Tibial nerve (tissue), 4 donors: ENCODE measurements at regions not wholly inside any gene's neighbourhood (a gene's known extent, or its start where the extent isn't known, plus 50 kb on each side); places are given as distances from the start of the nearest gene placed in this dataset.

Experiments
- DNase-seq, 2 donors: peaks; one replicate each; pipeline ENCODE4 v3.0.0-alpha.2; 2019; ENCODE audit warnings: low spot score in 2 of 2
- H3K27ac ChIP-seq, 4 donors: fragments of 200-600 bp; sonication (generic) in 3 of 4; one replicate each; pipeline ENCODE4 v1.5.1; 2017 to 2019; ENCODE audit warnings: mild to moderate bottlenecking in 1 of 4
- H3K27me3 ChIP-seq, 2 donors: fragments of 200-600 bp; sonication (generic) in 1 of 2; one replicate each; pipeline versions ENCODE4 v1.5.1 to v1.6.0; 2017 to 2019
- H3K36me3 ChIP-seq, 3 donors: fragments of 200-600 bp; sonication (generic); one replicate each; pipeline ENCODE4 v1.5.1; 2018 to 2019
- H3K4me1 ChIP-seq, 4 donors: fragments of 200-600 bp; sonication (generic) in 3 of 4; one replicate each; pipeline ENCODE4 v1.5.1; 2017 to 2019
- H3K4me3 ChIP-seq, 4 donors: fragments of 200-600 bp; sonication (generic) in 3 of 4; one replicate each; pipeline ENCODE4 v1.5.1; 2017 to 2019; ENCODE audit warnings: mild to moderate bottlenecking in 1 of 4, moderate library complexity in 1 of 4
- H3K9me3 ChIP-seq, 4 donors: fragments of 200-600 bp; sonication (generic) in 3 of 4; one replicate each; pipeline ENCODE4 v1.5.1; 2017 to 2019
- EP300 ChIP-seq, 2 donors: sonication (generic); formaldehyde crosslinking; IDR thresholded peaks; one replicate each; pipeline ENCODE4 v1.6.1; 2017; ENCODE audit warnings: antibody characterized with exemption in 2 of 2, mild to moderate bottlenecking in 1 of 2
- POLR2A ChIP-seq, 2 donors: fragments of 450-650 bp; IDR thresholded peaks; one replicate each; pipeline ENCODE4 v1.6.1; 2017; ENCODE audit warnings: antibody characterized with exemption in 2 of 2, mild to moderate bottlenecking in 2 of 2, moderate library complexity in 2 of 2
- WGBS, 2 donors: methylation state at CpG; one replicate each; pipeline ENCODE4 v1.1.5; 2018; 5-methylcytosine and 5-hydroxymethylcytosine counted together
- TF ChIP-seq, protein P1 (sequence below), 5 experiments: fragments of 200-600 bp in 3 of 5; fragments of 450-650 bp in 2 of 5; sonication (generic) in 3 of 5; IDR thresholded peaks; one replicate each; pipeline ENCODE4 v1.5.1; 2016 to 2019; ENCODE audit warnings: antibody characterized with exemption in 5 of 5, mild to moderate bottlenecking in 3 of 5, moderate library complexity in 2 of 5

- TF ChIP-seq, protein P1, sequence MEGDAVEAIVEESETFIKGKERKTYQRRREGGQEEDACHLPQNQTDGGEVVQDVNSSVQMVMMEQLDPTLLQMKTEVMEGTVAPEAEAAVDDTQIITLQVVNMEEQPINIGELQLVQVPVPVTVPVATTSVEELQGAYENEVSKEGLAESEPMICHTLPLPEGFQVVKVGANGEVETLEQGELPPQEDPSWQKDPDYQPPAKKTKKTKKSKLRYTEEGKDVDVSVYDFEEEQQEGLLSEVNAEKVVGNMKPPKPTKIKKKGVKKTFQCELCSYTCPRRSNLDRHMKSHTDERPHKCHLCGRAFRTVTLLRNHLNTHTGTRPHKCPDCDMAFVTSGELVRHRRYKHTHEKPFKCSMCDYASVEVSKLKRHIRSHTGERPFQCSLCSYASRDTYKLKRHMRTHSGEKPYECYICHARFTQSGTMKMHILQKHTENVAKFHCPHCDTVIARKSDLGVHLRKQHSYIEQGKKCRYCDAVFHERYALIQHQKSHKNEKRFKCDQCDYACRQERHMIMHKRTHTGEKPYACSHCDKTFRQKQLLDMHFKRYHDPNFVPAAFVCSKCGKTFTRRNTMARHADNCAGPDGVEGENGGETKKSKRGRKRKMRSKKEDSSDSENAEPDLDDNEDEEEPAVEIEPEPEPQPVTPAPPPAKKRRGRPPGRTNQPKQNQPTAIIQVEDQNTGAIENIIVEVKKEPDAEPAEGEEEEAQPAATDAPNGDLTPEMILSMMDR (IDR thresholded peaks at IDR 0.05), result no peak
- no peak for TF ChIP-seq EP300 (IDR thresholded peaks at IDR 0.05)
- no peak for TF ChIP-seq POLR2A (IDR thresholded peaks at IDR 0.05)
- no peaks in the 10 kb centered on the region for H3K27me3 ChIP-seq
- H3K4me1 ChIP-seq, result no peaks in the 10 kb centered on the region
- DNase-seq, result no peak
- H3K9me3 ChIP-seq, result no peaks in the 10 kb centered on the region
- no peak overlapping the region for H3K4me3 ChIP-seq
- H3K27ac ChIP-seq, result no peak overlapping the region
- WGBS, 2 donors, result 85 to 86% methylated on average over 13 of the region's 13 CpGs
- H3K36me3 ChIP-seq, result no peaks in the 10 kb centered on the region
These were observed 149.9 kb upstream of the SOX1 start for GRCh38 chr13:111917086-111917485.

DNA sequence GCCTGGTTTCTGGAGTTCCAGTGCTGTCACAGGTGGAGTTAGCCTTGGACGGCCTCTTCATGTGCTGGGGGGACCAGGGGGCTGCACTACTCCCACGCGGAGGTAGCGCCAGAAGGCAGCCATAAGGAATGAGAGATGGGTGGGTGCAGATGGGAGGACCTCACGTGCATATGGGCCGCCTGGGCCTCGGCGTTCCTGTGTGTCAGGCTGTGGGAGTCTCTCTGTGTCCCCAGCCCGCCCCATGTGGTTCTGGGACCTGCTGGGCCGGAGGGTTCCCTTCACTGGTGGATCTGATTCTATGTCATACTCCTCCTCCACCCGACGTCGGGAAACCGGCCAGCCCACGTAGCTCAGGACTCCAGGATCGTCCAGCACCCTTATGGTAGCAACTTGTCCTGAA is 149.0 kb upstream of the SOX1 start:
- no peaks in the 10 kb centered on the region for H3K36me3 ChIP-seq
- TF ChIP-seq EP300 (IDR thresholded peaks at IDR 0.05) (no peak), POLR2A (IDR thresholded peaks at IDR 0.05) (no peak)
- TF ChIP-seq, protein P1 (IDR thresholded peaks at IDR 0.05), result no peak
- WGBS, 2 donors, result 81 to 85% methylated on average over 16 of the region's 16 CpGs
- H3K27ac ChIP-seq, result no peak overlapping the region
- no peaks in the 10 kb centered on the region for H3K27me3 ChIP-seq
- no peaks in the 10 kb centered on the region for H3K4me1 ChIP-seq
- DNase-seq, result no peak
- no peak overlapping the region for H3K4me3 ChIP-seq
- no peaks in the 10 kb centered on the region for H3K9me3 ChIP-seq

DNA sequence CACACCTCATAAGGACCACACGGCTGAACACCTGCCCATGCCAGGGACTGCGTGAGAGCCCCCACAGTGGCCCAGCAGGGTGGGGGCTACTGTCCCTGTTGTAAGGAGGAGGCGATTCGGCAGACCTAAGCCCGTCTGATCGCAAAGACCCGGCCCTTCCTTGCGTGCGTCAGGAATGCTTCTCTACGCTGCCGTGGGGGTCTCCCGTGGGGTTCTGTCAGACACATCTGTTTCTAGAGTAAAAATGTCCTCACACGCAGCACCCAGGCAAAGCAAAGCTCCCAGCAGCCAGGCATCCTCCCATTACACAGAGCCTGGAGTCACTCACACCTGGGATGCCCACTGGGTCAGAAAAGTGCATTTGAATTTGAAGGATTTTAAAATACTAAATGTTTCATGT is 147.7 kb upstream of the SOX1 start:
- Histone ChIP-seq H3K36me3 (no peaks in the 10 kb centered on the region), H3K27me3 (no peaks in the 10 kb centered on the region), H3K4me3 (no peak overlapping the region), H3K4me1 (no peaks in the 10 kb centered on the region), H3K27ac (no peak overlapping the region), H3K9me3 (no peaks in the 10 kb centered on the region)
- no peak for DNase-seq
- TF ChIP-seq POLR2A (IDR thresholded peaks at IDR 0.05) (no peak), EP300 (IDR thresholded peaks at IDR 0.05) (no peak)
- TF ChIP-seq, protein P1 (IDR thresholded peaks at IDR 0.05), result no peak
- 83 to 91% methylated on average over 10 to 13 of the region's 13 CpGs for WGBS, 2 donors

DNA sequence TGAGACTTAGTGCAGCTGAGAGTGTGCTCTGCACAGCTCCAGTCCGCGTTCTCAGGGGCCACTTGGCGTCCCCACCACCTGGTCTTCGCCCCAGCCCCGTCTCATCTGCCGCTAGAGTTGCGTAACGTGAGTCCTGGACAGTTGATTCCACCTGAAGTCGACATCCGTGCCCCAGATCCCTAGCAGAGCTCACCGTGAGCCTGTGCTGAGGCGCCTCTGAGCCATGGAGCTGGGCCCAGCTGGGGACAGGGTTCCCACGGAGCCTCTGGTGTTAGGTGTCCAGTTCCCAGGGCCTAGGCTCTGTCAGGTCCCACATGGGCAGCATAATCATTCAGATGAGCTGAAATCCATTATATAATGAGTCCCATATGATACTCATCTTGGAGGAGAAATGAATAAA is 147.1 kb upstream of the SOX1 start:
- no peaks in the 10 kb centered on the region for H3K4me1 ChIP-seq
- no peaks in the 10 kb centered on the region for H3K27me3 ChIP-seq
- H3K4me3 ChIP-seq, result no peak overlapping the region
- no peak for DNase-seq
- no peaks in the 10 kb centered on the region for H3K36me3 ChIP-seq
- TF ChIP-seq, protein P1 (IDR thresholded peaks at IDR 0.05), result no peak
- no peak for TF ChIP-seq EP300 (IDR thresholded peaks at IDR 0.05)
- TF ChIP-seq POLR2A (IDR thresholded peaks at IDR 0.05), result no peak
- no peak overlapping the region for H3K27ac ChIP-seq
- 79 to 84% methylated on average over 13 of the region's 13 CpGs for WGBS, 2 donors
- H3K9me3 ChIP-seq, result no peaks in the 10 kb centered on the region

- Histone ChIP-seq H3K4me3 (no peak overlapping the region), H3K27me3 (no peaks in the 10 kb centered on the region), H3K27ac (no peak overlapping the region), H3K36me3 (no peaks in the 10 kb centered on the region), H3K4me1 (no peaks in the 10 kb centered on the region), H3K9me3 (no peaks in the 10 kb centered on the region)
- TF ChIP-seq POLR2A (IDR thresholded peaks at IDR 0.05) (no peak), EP300 (IDR thresholded peaks at IDR 0.05) (no peak)
- TF ChIP-seq, protein P1 (IDR thresholded peaks at IDR 0.05), result no peak
- no peak for DNase-seq
- WGBS, 2 donors, result 78 to 82% methylated on average over 21 of the region's 21 CpGs
These were observed 146.5 kb upstream of the SOX1 start for GRCh38 chr13:111920306-111920931.
